Mesendoderm (in vitro differentiated cells): ENCODE measurements at regions not wholly inside any gene's neighbourhood (a gene's known extent, or its start where the extent isn't known, plus 50 kb on each side); places are given as distances from the start of the nearest gene placed in this dataset.

Experiments used
- DNase-seq: peaks from one replicate; pipeline ENCODE4 v3.0.0; 2013
- H2AK5ac ChIP-seq: 2 replicates; pipeline ENCODE4 v1.6.1; 2013; ENCODE audit warnings: low read length, inconsistent platforms
- H2BK120ac ChIP-seq: 2 replicates; pipeline ENCODE4 v1.6.1; 2013; ENCODE audit warnings: low read depth, mild to moderate bottlenecking, low read length, moderate library complexity, mixed read lengths
- H2BK15ac ChIP-seq: replicated peaks from 2 replicates; pipeline ENCODE4 v1.6.1; 2013; ENCODE audit warnings: low read depth, mild to moderate bottlenecking, moderate library complexity
- H2BK5ac ChIP-seq: 2 replicates; pipeline ENCODE4 v1.6.1; 2013; ENCODE audit warnings: low read length, inconsistent platforms
- H3K18ac ChIP-seq: 2 replicates; pipeline ENCODE4 v1.6.1; 2013; ENCODE audit warnings: mild to moderate bottlenecking, low read length, mixed read lengths
- H3K23ac ChIP-seq: one replicate; pipeline ENCODE4 v1.6.1; 2013; ENCODE audit warnings: low read length
- H3K27ac ChIP-seq: 2 replicates; pipeline ENCODE4 v1.5.1; 2013; ENCODE audit warnings: low read depth, mild to moderate bottlenecking, inconsistent platforms, low read length, moderate library complexity
- H3K27me3 ChIP-seq: 2 replicates; pipeline ENCODE4 v1.6.1; 2013; ENCODE audit warnings: low read length, control low read depth, mild to moderate bottlenecking, inconsistent platforms; ENCODE audit not compliant: insufficient read depth, poor library complexity
- H3K36me3 ChIP-seq: 2 replicates; pipeline ENCODE4 v1.6.1; 2013; ENCODE audit warnings: low read length, inconsistent platforms; ENCODE audit not compliant: control insufficient read depth, insufficient read depth
- H3K4ac ChIP-seq: one replicate; pipeline ENCODE4 v1.6.1; 2013; ENCODE audit warnings: low read depth, mild to moderate bottlenecking, low read length, moderate library complexity
- H3K4me1 ChIP-seq: 2 replicates; pipeline ENCODE4 v1.6.1; 2013; ENCODE audit warnings: low read depth, low read length, inconsistent platforms; ENCODE audit not compliant: control insufficient read depth
- H3K4me2 ChIP-seq: 2 replicates; pipeline ENCODE4 v1.6.1; 2013; ENCODE audit warnings: low read length
- H3K4me3 ChIP-seq: 2 replicates; pipeline ENCODE4 v1.5.1; 2013; ENCODE audit warnings: mild to moderate bottlenecking, low read length
- H3K56ac ChIP-seq: one replicate; pipeline ENCODE4 v1.6.1; 2013; ENCODE audit warnings: low read length
- H3K79me1 ChIP-seq: 2 replicates; pipeline ENCODE4 v1.6.1; 2013; ENCODE audit warnings: low read length, inconsistent platforms
- H3K79me2 ChIP-seq: 2 replicates; pipeline ENCODE4 v1.6.1; 2013; ENCODE audit warnings: mild to moderate bottlenecking, low read length; ENCODE audit not compliant: control insufficient read depth, insufficient read depth
- H3K9ac ChIP-seq: 2 replicates; pipeline ENCODE4 v1.6.1; 2013; ENCODE audit warnings: low read length, inconsistent platforms
- H4K5ac ChIP-seq: one replicate; pipeline ENCODE4 v1.6.1; 2013; ENCODE audit warnings: low read length
- H4K8ac ChIP-seq: one replicate; pipeline ENCODE4 v1.6.1; 2013; ENCODE audit warnings: low read depth, mild to moderate bottlenecking, control low read depth, low read length, moderate library complexity
- WGBS: extraction: QIAGEN DNeasy Blood & Tissue Kit; methylation state at CpG from one replicate; pipeline ENCODE4 v1.1.7; 2013; ENCODE audit warnings: low lambda C conversion rate, missing lambda C conversion rate; ENCODE audit not compliant: insufficient coverage; ENCODE audit errors: extremely low coverage; 5-methylcytosine and 5-hydroxymethylcytosine counted together

DNA sequence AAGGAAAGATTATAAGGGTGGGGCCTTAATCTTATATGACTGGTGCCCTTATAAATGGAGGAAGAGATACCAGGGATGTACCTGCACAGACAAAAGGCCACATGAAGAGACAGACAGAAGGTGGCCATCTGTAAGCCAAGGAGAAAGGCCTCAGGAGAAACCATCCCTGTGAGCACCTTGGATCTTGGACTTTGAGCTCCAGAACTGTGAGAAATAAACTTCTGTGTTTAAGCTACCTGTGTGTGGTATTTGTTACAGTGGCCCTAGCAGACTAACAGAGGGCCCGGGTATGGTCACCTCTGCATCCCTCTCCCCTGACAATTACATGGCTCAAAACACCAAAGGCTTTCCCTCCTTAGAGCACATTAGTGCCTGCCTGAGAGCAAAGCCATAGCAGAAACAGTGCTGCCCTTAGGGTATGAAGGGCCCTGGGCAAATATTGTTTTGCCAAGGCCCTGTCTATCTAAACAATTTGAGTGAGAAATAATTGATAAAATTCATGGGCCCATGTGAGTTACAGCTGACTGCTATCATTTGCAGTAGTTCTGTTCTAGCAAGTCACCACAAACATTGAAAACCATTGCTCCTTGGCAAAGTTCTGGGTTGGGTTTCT, 109.3 kb upstream of the MYCN start:
- Histone ChIP-seq H3K4me1 (peaks cover 4% of the 10 kb centered on the region), H2BK120ac (no peak overlapping the region), H3K9ac (no peak overlapping the region), H2BK15ac (no peak overlapping the region), H3K4ac (no peak overlapping the region), H3K79me2 (no peaks in the 10 kb centered on the region), H3K56ac (no peak overlapping the region), H3K79me1 (no peaks in the 10 kb centered on the region), H3K18ac (no peak overlapping the region), H3K36me3 (no peaks in the 10 kb centered on the region), H3K27me3 (no peaks in the 10 kb centered on the region), H2AK5ac (no peak overlapping the region), H3K23ac (no peak overlapping the region), H3K27ac (no peak overlapping the region), H4K5ac (no peak overlapping the region), H3K4me3 (no peak overlapping the region), H4K8ac (no peak overlapping the region), H3K4me2 (no peak overlapping the region), H2BK5ac (no peak overlapping the region)
- DNase-seq, result no peak
- WGBS, result no CpG with 5 or more reads among the region's 1 CpG

DNA sequence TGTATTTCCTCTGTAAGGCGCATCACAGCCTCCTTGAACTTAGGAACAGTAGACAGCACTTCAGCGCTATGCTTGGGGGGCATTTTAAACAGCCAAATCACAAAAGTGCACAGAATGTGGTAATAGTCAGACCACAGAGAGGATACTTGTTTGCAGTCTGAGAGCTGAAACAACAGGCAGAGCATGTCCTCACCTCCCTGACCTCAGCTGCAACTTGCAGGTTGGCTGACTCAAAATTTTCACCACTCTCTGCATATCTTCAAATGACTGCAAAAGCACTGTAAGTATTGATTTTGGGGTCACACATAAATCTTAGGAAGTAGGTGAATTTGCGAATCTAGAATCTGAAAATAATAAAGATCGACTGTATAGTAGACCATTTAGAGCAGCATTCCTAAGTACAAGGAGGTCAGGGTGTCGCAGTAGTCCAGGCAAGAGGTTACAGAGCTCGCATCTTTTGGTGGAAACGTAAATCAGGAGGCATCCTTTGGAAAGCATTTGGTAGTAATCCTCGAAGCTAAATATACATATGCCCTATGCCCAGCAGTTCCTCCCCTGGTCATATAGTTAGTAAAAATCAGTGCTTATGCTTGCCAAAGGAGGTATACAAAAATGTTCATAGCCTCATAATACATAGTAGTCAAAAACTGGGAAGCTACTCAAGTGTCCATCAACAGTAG, 108.2 kb upstream of the MYCN start:
- no peak overlapping the region for H3K18ac ChIP-seq
- no peak overlapping the region for H3K56ac ChIP-seq
- no peak overlapping the region for H2BK5ac ChIP-seq
- H3K79me1 ChIP-seq, result no peaks in the 10 kb centered on the region
- H2BK15ac ChIP-seq, result no peak overlapping the region
- no CpG with 5 or more reads among the region's 8 CpGs for WGBS
- no peak overlapping the region for H2AK5ac ChIP-seq
- no peak overlapping the region for H3K9ac ChIP-seq
- DNase-seq, result no peak
- no peak overlapping the region for H3K4me3 ChIP-seq
- no peak overlapping the region for H4K5ac ChIP-seq
- H3K36me3 ChIP-seq, result no peaks in the 10 kb centered on the region
- H4K8ac ChIP-seq, result no peak overlapping the region
- H3K79me2 ChIP-seq, result no peaks in the 10 kb centered on the region
- no peak overlapping the region for H2BK120ac ChIP-seq
- H3K4me1 ChIP-seq, result no peaks in the 10 kb centered on the region
- no peak overlapping the region for H3K4ac ChIP-seq
- no peak overlapping the region for H3K4me2 ChIP-seq
- no peak overlapping the region for H3K23ac ChIP-seq
- H3K27ac ChIP-seq, result no peak overlapping the region
- H3K27me3 ChIP-seq, result no peaks in the 10 kb centered on the region

DNA sequence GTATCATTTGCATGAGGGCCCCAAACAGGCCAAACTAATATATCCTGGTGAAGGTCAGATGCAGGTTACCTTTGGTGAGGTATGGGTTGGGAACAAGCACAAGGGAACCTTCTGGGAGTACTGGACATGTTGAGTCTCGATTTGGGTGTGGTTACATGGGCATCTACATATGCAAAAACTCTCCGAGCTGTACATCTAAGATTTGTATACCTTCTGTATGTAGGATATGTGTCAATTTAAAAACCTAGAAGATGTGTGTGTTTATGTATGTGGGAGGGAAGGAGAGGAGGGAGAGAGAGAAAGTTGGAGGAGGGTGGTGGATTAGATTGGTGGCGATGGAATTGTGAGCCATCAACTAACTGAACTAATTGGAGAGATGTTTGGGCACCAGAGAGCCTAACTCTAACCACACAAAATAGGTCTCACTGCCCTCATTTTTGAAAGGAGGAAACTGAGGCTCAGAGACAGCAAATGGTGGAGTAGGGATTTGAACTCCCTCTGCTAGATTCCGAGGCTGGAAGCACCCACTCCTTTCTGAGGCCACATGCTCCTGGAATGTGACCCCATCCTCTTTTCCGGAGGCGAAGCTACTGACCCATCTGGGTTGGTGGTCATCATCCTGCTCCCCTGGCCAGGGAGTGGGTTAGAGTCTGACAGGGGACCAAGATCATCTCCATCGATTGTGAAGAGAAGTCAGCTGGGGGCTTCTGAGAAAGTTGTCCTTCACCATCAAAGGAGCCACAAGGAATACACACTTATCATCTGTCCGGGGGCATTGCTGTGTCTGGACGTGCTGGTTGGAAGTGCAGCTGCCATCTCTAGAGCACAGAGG, 107.3 kb upstream of the MYCN start:
- H2BK120ac ChIP-seq, result no peak overlapping the region
- no peak overlapping the region for H4K8ac ChIP-seq
- no peak overlapping the region for H2BK15ac ChIP-seq
- H3K36me3 ChIP-seq, result no peaks in the 10 kb centered on the region
- H3K79me1 ChIP-seq, result no peaks in the 10 kb centered on the region
- H3K4me2 ChIP-seq, result no peak overlapping the region
- no peak overlapping the region for H3K56ac ChIP-seq
- H3K79me2 ChIP-seq, result no peaks in the 10 kb centered on the region
- H3K4me3 ChIP-seq, result no peak overlapping the region
- H3K23ac ChIP-seq, result no peak overlapping the region
- H3K27ac ChIP-seq, result no peak overlapping the region
- no peak overlapping the region for H3K9ac ChIP-seq
- H4K5ac ChIP-seq, result no peak overlapping the region
- no peak overlapping the region for H3K4ac ChIP-seq
- no peaks in the 10 kb centered on the region for H3K4me1 ChIP-seq
- DNase-seq, result no peak
- no peak overlapping the region for H2AK5ac ChIP-seq
- H3K27me3 ChIP-seq, result no peaks in the 10 kb centered on the region
- WGBS, result no CpG with 5 or more reads among the region's 9 CpGs
- no peak overlapping the region for H2BK5ac ChIP-seq
- no peak overlapping the region for H3K18ac ChIP-seq

DNA sequence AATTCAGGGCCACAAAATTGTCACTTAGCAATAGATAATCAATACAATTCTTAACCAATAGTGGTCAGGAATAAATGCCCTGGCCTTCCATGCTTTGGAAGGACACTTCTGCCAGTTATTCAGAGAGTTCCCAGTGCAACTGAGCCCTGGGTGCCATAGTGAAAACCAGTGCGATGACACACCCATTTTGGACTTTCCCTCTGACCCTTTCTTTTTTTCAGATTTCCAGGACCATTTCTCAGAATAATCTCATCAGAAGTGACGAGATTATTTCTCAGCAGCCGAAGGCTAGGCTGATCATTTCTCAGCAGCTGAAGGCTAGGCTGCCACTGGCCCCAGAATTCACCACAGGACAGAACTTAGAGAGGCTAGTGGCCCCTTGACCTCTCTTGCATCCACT, 106.6 kb upstream of the MYCN start:
- no peak overlapping the region for H3K18ac ChIP-seq
- no peaks in the 10 kb centered on the region for H3K4me1 ChIP-seq
- no peaks in the 10 kb centered on the region for H3K79me2 ChIP-seq
- no peak overlapping the region for H3K4me3 ChIP-seq
- H3K56ac ChIP-seq, result no peak overlapping the region
- H3K79me1 ChIP-seq, result no peaks in the 10 kb centered on the region
- H3K9ac ChIP-seq, result no peak overlapping the region
- H2BK15ac ChIP-seq, result no peak overlapping the region
- H2BK120ac ChIP-seq, result no peak overlapping the region
- H3K4me2 ChIP-seq, result no peak overlapping the region
- H3K23ac ChIP-seq, result no peak overlapping the region
- no peak for DNase-seq
- no peak overlapping the region for H2AK5ac ChIP-seq
- no peak overlapping the region for H4K5ac ChIP-seq
- H3K27ac ChIP-seq, result no peak overlapping the region
- H2BK5ac ChIP-seq, result no peak overlapping the region
- no peak overlapping the region for H3K4ac ChIP-seq
- no CpG with 5 or more reads among the region's 3 CpGs for WGBS
- no peak overlapping the region for H4K8ac ChIP-seq
- H3K36me3 ChIP-seq, result no peaks in the 10 kb centered on the region
- no peaks in the 10 kb centered on the region for H3K27me3 ChIP-seq

DNA sequence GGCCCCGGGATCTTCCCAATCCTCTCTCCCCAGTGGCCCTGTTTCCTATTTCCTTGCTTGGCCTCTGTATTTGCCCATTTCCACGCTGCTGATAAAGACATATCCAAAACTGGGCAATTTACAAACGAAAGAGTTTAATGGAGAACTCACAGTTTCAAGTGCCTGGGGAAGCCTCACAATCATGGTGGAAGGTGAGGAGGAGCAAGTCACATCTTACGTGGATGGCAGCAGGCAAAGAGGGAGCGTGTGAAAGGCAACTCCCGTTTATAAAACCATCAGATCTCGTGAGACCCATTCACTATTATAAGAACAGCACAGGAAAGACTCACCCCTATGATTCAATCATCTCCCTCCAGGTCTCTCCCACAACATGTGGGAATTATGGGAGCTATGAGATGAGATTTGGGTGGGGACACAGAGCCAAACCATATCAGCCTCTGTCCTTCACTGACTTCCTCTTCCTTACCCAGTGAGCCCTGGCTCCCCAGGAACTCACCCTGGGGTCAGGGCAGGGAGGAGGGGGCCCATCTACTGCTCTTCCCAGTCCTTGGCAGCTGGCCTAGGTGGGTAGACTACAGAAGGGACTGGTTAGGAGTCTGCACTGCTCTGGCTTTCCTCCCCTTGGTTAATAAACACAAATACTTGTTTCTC, 105.8 kb upstream of the MYCN start:
- Histone ChIP-seq H2AK5ac (no peak overlapping the region), H3K27ac (no peak overlapping the region), H3K36me3 (no peaks in the 10 kb centered on the region), H3K9ac (no peak overlapping the region), H2BK120ac (no peak overlapping the region), H2BK5ac (no peak overlapping the region), H3K23ac (no peak overlapping the region), H3K4ac (no peak overlapping the region), H4K5ac (no peak overlapping the region), H3K18ac (no peak overlapping the region), H3K79me1 (no peaks in the 10 kb centered on the region), H3K27me3 (no peaks in the 10 kb centered on the region), H3K79me2 (no peaks in the 10 kb centered on the region), H2BK15ac (no peak overlapping the region), H3K4me2 (no peak overlapping the region), H4K8ac (no peak overlapping the region), H3K56ac (no peak overlapping the region), H3K4me3 (no peak overlapping the region), H3K4me1 (no peaks in the 10 kb centered on the region)
- WGBS, result no CpG with 5 or more reads among the region's 7 CpGs
- DNase-seq, result no peak
